Lower leg skin (tissue), 4 donors: ENCODE measurements at regions not wholly inside any gene's neighbourhood (a gene's known extent, or its start where the extent isn't known, plus 50 kb on each side); places are given as distances from the start of the nearest gene placed in this dataset.

Experiments used
- DNase-seq, 2 donors: peaks; one replicate each; pipeline ENCODE4 v3.0.0-alpha.2; 2019; ENCODE audit warnings: low spot score in 2 of 2
- H3K4me3 ChIP-seq: fragments of 200-600 bp; sonication (generic); 2 replicates; pipeline ENCODE4 v1.5.1; 2017; ENCODE audit warnings: mild to moderate bottlenecking, low read depth; ENCODE audit not compliant: poor library complexity, severe bottlenecking
- POLR2A ChIP-seq, 2 donors: fragments of 450-650 bp; IDR thresholded peaks; one replicate each; pipeline ENCODE4 v1.6.1; 2016 to 2017; ENCODE audit warnings: antibody characterized with exemption in 2 of 2, mild to moderate bottlenecking in 1 of 2, moderate library complexity in 1 of 2
- WGBS, 2 donors: methylation state at CpG; one replicate each; pipeline ENCODE4 v1.1.5; 2018; 5-methylcytosine and 5-hydroxymethylcytosine counted together
- intact Hi-C: fragments of 100-400 bp; cut with DNase I; formaldehyde crosslinking; loops from one replicate; pipeline ENCODE4 v1.15.0; 2023; ENCODE audit warnings: low total_unique reads
- TF ChIP-seq, protein P1 (sequence below), 3 donors: fragments of 450-650 bp; IDR thresholded peaks; one replicate each; pipeline ENCODE4 v1.5.1; 2016; ENCODE audit warnings: antibody characterized with exemption in 3 of 3, mild to moderate bottlenecking in 3 of 3, moderate library complexity in 2 of 3

DNA sequence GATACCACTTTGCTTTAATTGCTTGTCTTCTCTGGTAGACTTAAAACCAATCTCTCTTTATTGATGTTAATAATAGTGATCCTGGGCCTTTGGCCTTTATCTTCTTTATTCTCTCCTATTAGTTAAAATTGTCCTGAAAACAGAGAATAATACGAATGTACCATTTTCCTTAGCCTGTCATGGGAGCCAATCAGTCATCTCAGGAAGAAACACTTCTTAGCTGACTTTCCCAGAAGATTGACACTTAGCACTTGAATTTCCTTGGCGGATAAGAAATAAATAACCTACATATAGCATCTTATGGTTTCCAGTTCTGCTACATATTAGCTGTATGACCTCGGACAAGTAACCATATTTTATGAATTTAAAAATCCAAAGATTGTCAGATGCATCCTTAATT, 338.4 kb upstream of the SLC14A2 start:
- WGBS, 2 donors, result 91 to 94% methylated on average over 3 of the region's 3 CpGs
- intact Hi-C loops, result loop anchor here (10.0 kb wide), 1 partner anchor 108 kb away; no protein-coding TSS in a partner anchor
- no peak for DNase-seq
- TF ChIP-seq, protein P1, sequence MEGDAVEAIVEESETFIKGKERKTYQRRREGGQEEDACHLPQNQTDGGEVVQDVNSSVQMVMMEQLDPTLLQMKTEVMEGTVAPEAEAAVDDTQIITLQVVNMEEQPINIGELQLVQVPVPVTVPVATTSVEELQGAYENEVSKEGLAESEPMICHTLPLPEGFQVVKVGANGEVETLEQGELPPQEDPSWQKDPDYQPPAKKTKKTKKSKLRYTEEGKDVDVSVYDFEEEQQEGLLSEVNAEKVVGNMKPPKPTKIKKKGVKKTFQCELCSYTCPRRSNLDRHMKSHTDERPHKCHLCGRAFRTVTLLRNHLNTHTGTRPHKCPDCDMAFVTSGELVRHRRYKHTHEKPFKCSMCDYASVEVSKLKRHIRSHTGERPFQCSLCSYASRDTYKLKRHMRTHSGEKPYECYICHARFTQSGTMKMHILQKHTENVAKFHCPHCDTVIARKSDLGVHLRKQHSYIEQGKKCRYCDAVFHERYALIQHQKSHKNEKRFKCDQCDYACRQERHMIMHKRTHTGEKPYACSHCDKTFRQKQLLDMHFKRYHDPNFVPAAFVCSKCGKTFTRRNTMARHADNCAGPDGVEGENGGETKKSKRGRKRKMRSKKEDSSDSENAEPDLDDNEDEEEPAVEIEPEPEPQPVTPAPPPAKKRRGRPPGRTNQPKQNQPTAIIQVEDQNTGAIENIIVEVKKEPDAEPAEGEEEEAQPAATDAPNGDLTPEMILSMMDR (IDR thresholded peaks at IDR 0.05), result no peak
- no peak for TF ChIP-seq POLR2A (IDR thresholded peaks at IDR 0.05)
- no peak overlapping the region for H3K4me3 ChIP-seq

DNA sequence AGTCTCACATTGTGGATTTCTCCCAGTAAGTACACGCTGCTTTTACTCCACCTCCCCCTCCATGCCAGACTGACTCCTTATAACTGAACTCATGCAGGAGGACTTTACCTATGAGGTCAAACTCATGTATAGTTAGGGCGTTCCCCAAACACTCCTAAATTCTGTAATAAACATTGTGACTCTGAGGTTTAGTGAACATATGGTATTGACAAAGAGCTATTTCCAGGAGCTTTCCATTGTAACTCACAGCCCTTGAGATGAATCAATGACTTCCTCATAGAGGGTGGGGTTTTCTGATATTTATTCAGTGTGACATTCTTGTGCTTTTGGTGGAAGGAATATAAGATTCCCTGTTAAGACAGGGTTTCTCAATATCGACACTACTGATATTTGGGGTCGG, 337.4 kb upstream of the SLC14A2 start:
- TF ChIP-seq POLR2A (IDR thresholded peaks at IDR 0.05), result no peak
- TF ChIP-seq, protein P1 (IDR thresholded peaks at IDR 0.05), result no peak
- H3K4me3 ChIP-seq, result no peak overlapping the region
- no peak for DNase-seq
- intact Hi-C loops, result loop anchor here (10.0 kb wide), 1 partner anchor 107 kb away; no protein-coding TSS in a partner anchor
- 95 to 96% methylated on average over 4 of the region's 4 CpGs for WGBS, 2 donors

DNA sequence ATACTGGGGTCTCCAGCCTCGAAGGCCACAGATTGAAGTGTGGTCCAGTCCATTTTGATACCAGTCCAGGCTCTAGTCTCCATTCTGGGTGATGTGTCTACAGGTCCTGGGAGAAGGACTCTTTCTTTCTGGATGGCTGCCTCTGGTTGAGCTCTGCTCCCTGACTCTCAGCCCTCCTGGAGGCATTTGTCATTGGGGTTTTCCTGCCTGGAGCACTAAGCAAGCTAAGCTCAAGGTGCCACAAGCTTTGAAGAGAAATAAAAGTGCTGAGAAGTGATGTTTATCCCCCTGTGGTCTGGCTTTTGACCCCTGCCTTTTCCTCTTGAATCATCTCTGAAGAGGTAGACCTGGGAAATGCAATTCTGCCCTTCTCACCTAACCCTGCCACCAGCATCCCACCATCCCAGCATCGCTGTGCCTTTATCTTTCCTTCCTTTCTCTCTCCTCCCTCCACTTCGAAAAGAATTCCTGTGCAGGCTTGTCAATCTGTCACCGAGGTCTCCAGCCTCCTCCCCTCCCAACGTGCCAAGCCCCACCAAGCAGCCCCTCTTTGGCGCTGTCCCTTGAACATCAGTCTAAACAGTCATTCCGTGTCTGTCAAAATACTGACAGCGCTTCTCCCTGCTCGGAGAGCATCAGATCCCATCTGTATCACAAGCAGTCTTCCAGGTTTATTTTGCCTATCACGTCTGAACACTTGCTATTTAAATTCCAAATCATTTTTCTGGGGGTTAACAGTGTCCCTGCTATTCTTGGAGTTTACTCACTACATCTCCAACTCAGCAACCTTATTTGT, 334.6 kb upstream of the SLC14A2 start:
- intact Hi-C loops, result no loop called here
- H3K4me3 ChIP-seq, result no peak overlapping the region
- TF ChIP-seq, protein P1 (IDR thresholded peaks at IDR 0.05), result no peak
- no peak for TF ChIP-seq POLR2A (IDR thresholded peaks at IDR 0.05)
- WGBS, 2 donors, result 74 to 81% methylated on average over 10 of the region's 10 CpGs
- no peak for DNase-seq

- H3K4me3 ChIP-seq, result no peak overlapping the region
- TF ChIP-seq, protein P1 (IDR thresholded peaks at IDR 0.05), result no peak
- no peak for TF ChIP-seq POLR2A (IDR thresholded peaks at IDR 0.05)
- WGBS, 2 donors, result 82 to 88% methylated on average over 5 of the region's 5 CpGs
- intact Hi-C loops, result no loop called here
- DNase-seq, result no peak
These were observed 333.0 kb upstream of the SLC14A2 start for GRCh38 chr18:45282101-45282812.

GRCh38 chr18:45284174-45284573, 331.1 kb upstream of the SLC14A2 start:
- DNase-seq, result no peak
- no peak overlapping the region for H3K4me3 ChIP-seq
- 87 to 95% methylated on average over 2 of the region's 2 CpGs for WGBS, 2 donors
- intact Hi-C loops, result no loop called here
- no peak for TF ChIP-seq POLR2A (IDR thresholded peaks at IDR 0.05)
- TF ChIP-seq, protein P1 (IDR thresholded peaks at IDR 0.05), result no peak
